ENCODE measurements at regions not wholly inside any gene's neighbourhood (a gene's known extent, or its start where the extent isn't known, plus 50 kb on each side); places are given as distances from the start of the nearest gene placed in this dataset.

DNA sequence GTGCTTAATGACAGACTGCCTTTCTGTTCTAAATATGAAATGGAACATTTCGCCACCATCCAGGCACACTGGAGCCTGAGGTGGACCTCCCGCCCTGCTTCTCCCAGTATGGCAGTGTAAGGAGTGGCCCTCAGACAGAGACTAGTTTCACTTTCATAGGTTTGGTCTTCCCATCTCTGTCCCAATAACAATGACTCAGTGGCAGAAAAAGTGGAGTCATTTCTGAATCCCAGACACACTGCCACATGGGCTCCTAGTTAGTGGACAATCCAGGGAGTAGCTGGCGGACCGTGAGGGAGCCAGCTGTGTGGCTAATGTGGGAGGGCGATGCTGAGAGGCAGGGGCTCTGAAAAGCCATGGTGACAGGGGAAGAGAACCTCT lies 95.6 kb upstream of the TSPAN2 start:
- H3K4me1 ChIP-seq (ENCODE audit: control insufficient read depth, insufficient read depth, low read length) = peaks cover 21% of the 10 kb centered on the region
- H2BK5ac ChIP-seq (ENCODE audit: low read depth, low read length, poor library complexity, severe bottlenecking) = peak overlapping the region; percentile 21
- H2AK5ac ChIP-seq (ENCODE audit: low read depth, low read length) = peak overlapping the region; percentile 32; the same call in 1 of the 2 replicates
- peak overlapping the region; percentile 47; the same call in 1 of the 2 replicates for H3K18ac ChIP-seq (ENCODE audit: low read depth, low read length)
- intact Hi-C loops (cut with micrococcal nuclease) (no loop called here), dilution Hi-C loops (cut with HindIII; ENCODE audit: low sequenced_read_pairs, unreplicated experiment) (no loop called here), in situ Hi-C loops (cut with MboI; ENCODE audit: low sequenced_read_pairs) (no loop called here)
- H2BK120ac ChIP-seq (ENCODE audit: low read depth, low read length) = peak overlapping the region; percentile 89
- H3K79me1 ChIP-seq (ENCODE audit: low read depth in 1 of 2, low read length in 2 of 2) = no peaks in the 10 kb centered on the region
- no peaks in the 10 kb centered on the region for H3K9me3 ChIP-seq (ENCODE audit: control insufficient read depth, insufficient read depth, low read length)
- peak overlapping the region; percentile 90 for H2BK15ac ChIP-seq (ENCODE audit: low read depth, low read length)
- H3K23ac ChIP-seq (ENCODE audit: low read depth, low read length) = no peak overlapping the region; the same call in 1 of the 2 replicates
- WGBS, 2 experiments (ENCODE audit: extremely low coverage in 2 of 2, insufficient read length in 1 of 2) = 60% methylated on average over 2 of the region's 5 CpGs; no CpG with 5 or more reads in 1 of the 2 experiments
- H3K9me1 ChIP-seq (ENCODE audit: insufficient read depth, low read length) = peaks cover 19% of the 10 kb centered on the region
- no peak overlapping the region for H3K4me3 ChIP-seq (ENCODE audit: insufficient read depth, low read depth, low read length)
- peak overlapping the region; percentile 18 for H2AK9ac ChIP-seq (replicated peaks; ENCODE audit: low read depth, low read length, poor library complexity)
- ChIA-PET POLR2A (ENCODE audit: unreplicated experiment) (no interaction called here), CTCF (interaction anchor here (1.4 kb wide), 1 partner anchor 49 kb away, joined by 4 read pairs; no protein-coding TSS in a partner anchor)
- H3K36me3 ChIP-seq (ENCODE audit: control insufficient read depth, insufficient read depth, low read length) = no peaks in the 10 kb centered on the region
- H3K56ac ChIP-seq (ENCODE audit: extremely low read depth, insufficient read depth, low read length) = no peak overlapping the region; the same call in 1 of the 2 replicates
- H4K8ac ChIP-seq (ENCODE audit: low read depth in 2 of 2, low read length in 2 of 2) = peak overlapping the region; percentile 81 to 85
- H3K27me3 ChIP-seq (ENCODE audit: control insufficient read depth, insufficient read depth, low read length) = no peaks in the 10 kb centered on the region
- peak overlapping the region; percentile 66 for H3K4me2 ChIP-seq (ENCODE audit: low read depth, low read length)
- TF ChIP-seq FOS (IDR thresholded peaks at IDR 0.05; ENCODE audit: low read depth, low read length) = peak; percentile 71
- TF ChIP-seq POLR2A (IDR thresholded peaks at IDR 0.05; ENCODE audit: low read depth, low read length) = no peak
- TF ChIP-seq RAD21 (IDR thresholded peaks at IDR 0.05; ENCODE audit: low read length) = no peak
- peak; percentile 39; the same call in 1 of the 2 replicates for TF ChIP-seq NFE2L2 (IDR thresholded peaks at IDR 0.05; ENCODE audit: low read depth, low read length)
- TF ChIP-seq CEBPB (IDR thresholded peaks at IDR 0.05; ENCODE audit: low read depth, low read length) = peak; percentile 78
- TF ChIP-seq MAFK (IDR thresholded peaks at IDR 0.05; ENCODE audit: low read depth, low read length) = no peak
- no peak for TF ChIP-seq BHLHE40 (IDR thresholded peaks at IDR 0.05; ENCODE audit: low read depth, low read length)
- TF ChIP-seq RFX5 (IDR thresholded peaks at IDR 0.05; ENCODE audit: low read depth, low read length) = no peak
- no peak for TF ChIP-seq RCOR1 (IDR thresholded peaks at IDR 0.05; ENCODE audit: insufficient replicate concordance, low read length)
- TF ChIP-seq MXI1 (IDR thresholded peaks at IDR 0.05; ENCODE audit: borderline replicate concordance, low read depth, low read length) = no peak
- no peak for TF ChIP-seq CHD1 (IDR thresholded peaks at IDR 0.05; ENCODE audit: low read depth, low read length)
- TF ChIP-seq, protein P1, sequence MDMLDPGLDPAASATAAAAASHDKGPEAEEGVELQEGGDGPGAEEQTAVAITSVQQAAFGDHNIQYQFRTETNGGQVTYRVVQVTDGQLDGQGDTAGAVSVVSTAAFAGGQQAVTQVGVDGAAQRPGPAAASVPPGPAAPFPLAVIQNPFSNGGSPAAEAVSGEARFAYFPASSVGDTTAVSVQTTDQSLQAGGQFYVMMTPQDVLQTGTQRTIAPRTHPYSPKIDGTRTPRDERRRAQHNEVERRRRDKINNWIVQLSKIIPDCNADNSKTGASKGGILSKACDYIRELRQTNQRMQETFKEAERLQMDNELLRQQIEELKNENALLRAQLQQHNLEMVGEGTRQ (IDR thresholded peaks at IDR 0.05; ENCODE audit: low read depth, low read length) = 0 out of 2 replicates have a peak, but pooled peaks have one; percentile 4
- peak overlapping the region; percentile 10; the same call in 1 of the 2 replicates for H3K27ac ChIP-seq (ENCODE audit: insufficient read depth, low read length)
- ATAC-seq (ENCODE audit: low read depth) (peak; percentile 62), DNase-seq (peak; percentile 77)
- peaks cover 2% of the 10 kb centered on the region; the same call in 1 of the 2 replicates for H4K20me1 ChIP-seq (ENCODE audit: insufficient read depth, low read length)
- H2AFZ ChIP-seq (replicated peaks; ENCODE audit: low read length, poor library complexity) = peak overlapping the region; percentile 75
- H4K5ac ChIP-seq (ENCODE audit: low read depth, low read length) = peak overlapping the region; percentile 26; the same call in 1 of the 2 replicates
- BruUV-seq (replicated peaks) = no TSS peak
- H3K4ac ChIP-seq (ENCODE audit: low read depth, low read length) = peak overlapping the region; percentile 82
- H3K14ac ChIP-seq (replicated peaks; ENCODE audit: low read depth, low read length) = peak overlapping the region; percentile 70
- peak overlapping the region; percentile 89 for H2BK20ac ChIP-seq (ENCODE audit: low read depth, low read length)
- peak overlapping the region; percentile 76 for H4K91ac ChIP-seq (ENCODE audit: insufficient read depth, low read depth, low read length)
- H3K9ac ChIP-seq (ENCODE audit: low read depth, low read length) = peak overlapping the region; percentile 52
